ENCODE measurements at regions not wholly inside any gene's neighbourhood (a gene's known extent, or its start where the extent isn't known, plus 50 kb on each side); places are given as distances from the start of the nearest gene placed in this dataset.

- H3K27ac ChIP-seq, result no peak overlapping the region
- 48 to 81% (median 73%) methylated on average over 2 of the region's 2 CpGs for WGBS, 5 donors
- H3K4me3 ChIP-seq, result no peak overlapping the region
- intact Hi-C loops (cut with DNase I; ENCODE audit: low total_unique reads), result no loop called here
- no peak for TF ChIP-seq POLR2A (IDR thresholded peaks at IDR 0.05)
- TF ChIP-seq, protein P1, sequence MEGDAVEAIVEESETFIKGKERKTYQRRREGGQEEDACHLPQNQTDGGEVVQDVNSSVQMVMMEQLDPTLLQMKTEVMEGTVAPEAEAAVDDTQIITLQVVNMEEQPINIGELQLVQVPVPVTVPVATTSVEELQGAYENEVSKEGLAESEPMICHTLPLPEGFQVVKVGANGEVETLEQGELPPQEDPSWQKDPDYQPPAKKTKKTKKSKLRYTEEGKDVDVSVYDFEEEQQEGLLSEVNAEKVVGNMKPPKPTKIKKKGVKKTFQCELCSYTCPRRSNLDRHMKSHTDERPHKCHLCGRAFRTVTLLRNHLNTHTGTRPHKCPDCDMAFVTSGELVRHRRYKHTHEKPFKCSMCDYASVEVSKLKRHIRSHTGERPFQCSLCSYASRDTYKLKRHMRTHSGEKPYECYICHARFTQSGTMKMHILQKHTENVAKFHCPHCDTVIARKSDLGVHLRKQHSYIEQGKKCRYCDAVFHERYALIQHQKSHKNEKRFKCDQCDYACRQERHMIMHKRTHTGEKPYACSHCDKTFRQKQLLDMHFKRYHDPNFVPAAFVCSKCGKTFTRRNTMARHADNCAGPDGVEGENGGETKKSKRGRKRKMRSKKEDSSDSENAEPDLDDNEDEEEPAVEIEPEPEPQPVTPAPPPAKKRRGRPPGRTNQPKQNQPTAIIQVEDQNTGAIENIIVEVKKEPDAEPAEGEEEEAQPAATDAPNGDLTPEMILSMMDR (IDR thresholded peaks at IDR 0.05 in 8 of 11, conservative IDR thresholded peaks at IDR 0.05 in 3 of 11), result no peak
- TF ChIP-seq POLR2AphosphoS5 (IDR thresholded peaks at IDR 0.05), result no peak
- no peak for DNase-seq
- H3K9me3 ChIP-seq, result peaks cover 0 to 49% (median 40%) of the 10 kb centered on the region in 8 donors
- H3K27me3 ChIP-seq (replicated peaks in 1 of 7), result no peaks in the 10 kb centered on the region
- no peaks in the 10 kb centered on the region for H3K4me1 ChIP-seq
- no peaks in the 10 kb centered on the region for H3K36me3 ChIP-seq
These were observed 626.0 kb downstream of the KCTD8 start for GRCh38 chr4:43822621-43823020.

- DNase-seq, result no peak
- Histone ChIP-seq H3K9me3 (no peaks in the 10 kb centered on the region), H3K4me1 (no peaks in the 10 kb centered on the region), H3K4me3 (no peak overlapping the region), H3K27me3 (replicated peaks in 1 of 7) (no peaks in the 10 kb centered on the region), H3K36me3 (no peaks in the 10 kb centered on the region), H3K27ac (no peak overlapping the region)
- intact Hi-C loops (cut with DNase I; ENCODE audit: low total_unique reads), result no loop called here
- TF ChIP-seq, protein P1 (IDR thresholded peaks at IDR 0.05 in 8 of 11, conservative IDR thresholded peaks at IDR 0.05 in 3 of 11), result no peak
- no peak for TF ChIP-seq POLR2AphosphoS5 (IDR thresholded peaks at IDR 0.05)
These were observed 612.7 kb downstream of the KCTD8 start for GRCh38 chr4:43835869-43836268.

- H3K4me1 ChIP-seq, result no peaks in the 10 kb centered on the region
- H3K36me3 ChIP-seq, result no peaks in the 10 kb centered on the region
- no peak for DNase-seq
- no peaks in the 10 kb centered on the region for H3K27me3 ChIP-seq (replicated peaks in 1 of 7)
- no peak overlapping the region for H3K27ac ChIP-seq
- intact Hi-C loops (cut with DNase I; ENCODE audit: low total_unique reads), result no loop called here
- TF ChIP-seq POLR2A (IDR thresholded peaks at IDR 0.05) (no peak), POLR2AphosphoS5 (IDR thresholded peaks at IDR 0.05) (no peak)
- TF ChIP-seq, protein P1 (IDR thresholded peaks at IDR 0.05 in 8 of 11, conservative IDR thresholded peaks at IDR 0.05 in 3 of 11), result no peak
- no peaks in the 10 kb centered on the region for H3K9me3 ChIP-seq
- no peak overlapping the region for H3K4me3 ChIP-seq
These were observed 611.4 kb downstream of the KCTD8 start for GRCh38 chr4:43837171-43837570.

DNA sequence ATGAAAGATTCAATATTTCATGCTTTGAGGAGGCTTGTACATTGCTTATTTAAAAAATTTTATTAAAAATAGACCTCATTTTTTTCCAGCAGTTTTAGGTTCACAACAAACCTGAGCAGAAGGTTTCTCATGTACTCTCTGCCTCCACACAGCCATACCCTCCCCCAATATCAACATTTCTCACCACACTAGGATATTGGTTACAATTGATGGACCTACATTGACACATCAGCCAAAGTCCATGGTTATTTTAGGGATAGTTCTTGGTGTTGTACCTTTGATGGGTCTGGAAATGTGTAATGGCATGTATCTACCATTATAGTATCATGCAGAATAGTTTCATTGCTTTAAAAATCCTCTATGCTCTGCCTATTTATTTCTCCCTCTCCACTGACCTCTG is 611.0 kb downstream of the KCTD8 start:
- H3K4me3 ChIP-seq, result no peak overlapping the region
- H3K27ac ChIP-seq, result no peak overlapping the region
- intact Hi-C loops (cut with DNase I; ENCODE audit: low total_unique reads), result no loop called here
- no peaks in the 10 kb centered on the region for H3K4me1 ChIP-seq
- H3K9me3 ChIP-seq, result no peaks in the 10 kb centered on the region
- no peaks in the 10 kb centered on the region for H3K27me3 ChIP-seq (replicated peaks in 1 of 7)
- no peak for DNase-seq
- H3K36me3 ChIP-seq, result no peaks in the 10 kb centered on the region
- TF ChIP-seq, protein P1 (IDR thresholded peaks at IDR 0.05 in 8 of 11, conservative IDR thresholded peaks at IDR 0.05 in 3 of 11), result no peak
- TF ChIP-seq POLR2A (IDR thresholded peaks at IDR 0.05) (no peak), POLR2AphosphoS5 (IDR thresholded peaks at IDR 0.05) (no peak)
